Erythroblast (primary cell): ENCODE measurements at regions not wholly inside any gene's neighbourhood (a gene's known extent, or its start where the extent isn't known, plus 50 kb on each side); places are given as distances from the start of the nearest gene placed in this dataset.

Experiments used
- DNase-seq, 2 experiments: peaks; one replicate each; lab custom pipeline; 2025; lab: John Stamatoyannopoulos, UW
- GATA1 ChIP-seq: IDR thresholded peaks from 2 replicates; pipeline ENCODE4 v1.6.1; 2011; ENCODE audit warnings: low read depth, mild to moderate bottlenecking, control low read depth, low read length, moderate library complexity
- POLR2A ChIP-seq: IDR thresholded peaks from 2 replicates; pipeline ENCODE4 v1.6.1; 2011; ENCODE audit warnings: mild to moderate bottlenecking, low read length

GRCh38 chr3:124588794-124589193, 141.5 kb upstream of the UMPS start:
- TF ChIP-seq GATA1: no peak
- TF ChIP-seq POLR2A: no peak
- DNase-seq: no peak

GRCh38 chr3:124591699-124592098, 138.6 kb upstream of the UMPS start:
- DNase-seq: no peak
- TF ChIP-seq GATA1: no peak
- no peak for TF ChIP-seq POLR2A

GRCh38 chr3:124592658-124593441, 137.4 kb upstream of the UMPS start:
- DNase-seq: no peak

DNA sequence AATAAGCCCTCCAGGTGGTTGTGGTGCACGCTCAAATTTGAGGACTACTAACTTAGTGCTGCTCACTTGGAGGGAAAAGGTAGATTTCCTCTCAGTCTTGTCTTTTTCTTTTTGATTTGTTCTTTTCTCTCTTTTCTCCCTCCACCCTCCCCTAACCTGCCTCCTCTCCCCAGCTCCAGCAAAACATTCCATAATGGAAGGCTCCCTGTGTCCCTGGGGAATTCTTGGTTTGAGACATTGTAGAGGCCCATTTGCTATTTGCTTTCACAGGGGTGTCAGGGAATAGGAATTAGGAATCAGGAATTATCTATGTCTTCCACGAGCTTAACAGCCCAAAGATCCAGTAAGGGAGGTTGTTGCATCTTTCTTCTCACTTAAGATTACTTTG, 136.8 kb upstream of the UMPS start:
- no peak for DNase-seq
- TF ChIP-seq POLR2A (no peak), GATA1 (no peak)

More at GRCh38 chr3:124592658-124593441, 137.4 kb upstream of the UMPS start:
- no peak for TF ChIP-seq POLR2A
- no peak for TF ChIP-seq GATA1

GRCh38 chr3:124594581-124594980, 135.7 kb upstream of the UMPS start:
- no peak for DNase-seq
- TF ChIP-seq POLR2A (no peak), GATA1 (no peak)

- no peak for DNase-seq
Measured at GRCh38 chr3:124597273-124597672, 133.0 kb upstream of the UMPS start.

DNA sequence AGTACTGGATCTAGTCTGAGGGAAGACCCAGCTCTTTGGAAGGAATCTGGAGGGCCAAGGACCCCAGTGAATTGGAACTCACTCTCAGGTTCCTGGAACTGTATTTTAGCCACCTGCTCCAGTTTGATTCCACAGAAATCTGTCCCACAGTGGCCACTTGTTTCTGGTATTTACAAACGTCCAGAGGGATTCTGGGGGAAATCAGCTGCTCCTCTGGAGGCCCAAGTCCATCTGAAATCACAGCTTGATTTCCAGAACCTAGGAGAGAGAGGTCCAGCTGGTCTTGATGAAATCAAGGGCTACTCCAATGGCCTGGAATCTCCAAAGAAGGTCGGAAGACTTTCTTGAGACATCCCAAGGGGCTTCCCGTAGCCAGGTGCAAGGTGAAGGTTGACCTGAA, 132.3 kb upstream of the UMPS start:
- no peak for DNase-seq
- TF ChIP-seq GATA1: no peak
- TF ChIP-seq POLR2A: no peak

More at GRCh38 chr3:124597273-124597672, 133.0 kb upstream of the UMPS start:
- TF ChIP-seq GATA1 (no peak), POLR2A (no peak)

- TF ChIP-seq GATA1 (no peak), POLR2A (no peak)
- no peak for DNase-seq
Measured at GRCh38 chr3:124599147-124599765, 131.0 kb upstream of the UMPS start.

GRCh38 chr3:124599779-124600693, 130.2 kb upstream of the UMPS start:
- TF ChIP-seq GATA1: no peak
- TF ChIP-seq POLR2A: no peak
- DNase-seq: no peak

DNA sequence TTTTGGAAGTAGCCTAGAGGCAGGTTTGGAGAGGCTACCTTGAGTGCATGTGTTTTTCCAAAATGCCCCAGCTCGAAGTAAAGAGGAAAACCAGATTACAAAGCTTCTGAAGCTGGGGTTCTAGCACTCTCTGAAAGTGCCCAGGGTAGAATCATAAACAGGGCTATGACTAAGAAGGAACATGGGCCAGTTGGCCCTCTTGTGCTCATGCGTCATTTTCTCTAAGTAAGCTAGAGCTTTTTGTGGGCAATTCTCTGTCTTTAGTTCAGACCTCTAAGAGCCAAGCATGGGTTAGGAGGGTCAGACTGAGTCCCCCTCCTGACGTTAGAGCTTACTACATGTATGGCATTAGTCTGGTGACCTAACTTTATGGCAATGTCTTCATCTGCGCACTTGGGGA, 129.5 kb upstream of the UMPS start:
- no peak for TF ChIP-seq POLR2A
- no peak for TF ChIP-seq GATA1
- no peak for DNase-seq

GRCh38 chr3:124601190-124601589, 129.1 kb upstream of the UMPS start:
- no peak for DNase-seq
- TF ChIP-seq POLR2A (no peak), GATA1 (no peak)

- no peak for TF ChIP-seq POLR2A
- TF ChIP-seq GATA1: no peak
- no peak for DNase-seq
Measured at GRCh38 chr3:124602980-124603627, 127.1 kb upstream of the UMPS start.

DNA sequence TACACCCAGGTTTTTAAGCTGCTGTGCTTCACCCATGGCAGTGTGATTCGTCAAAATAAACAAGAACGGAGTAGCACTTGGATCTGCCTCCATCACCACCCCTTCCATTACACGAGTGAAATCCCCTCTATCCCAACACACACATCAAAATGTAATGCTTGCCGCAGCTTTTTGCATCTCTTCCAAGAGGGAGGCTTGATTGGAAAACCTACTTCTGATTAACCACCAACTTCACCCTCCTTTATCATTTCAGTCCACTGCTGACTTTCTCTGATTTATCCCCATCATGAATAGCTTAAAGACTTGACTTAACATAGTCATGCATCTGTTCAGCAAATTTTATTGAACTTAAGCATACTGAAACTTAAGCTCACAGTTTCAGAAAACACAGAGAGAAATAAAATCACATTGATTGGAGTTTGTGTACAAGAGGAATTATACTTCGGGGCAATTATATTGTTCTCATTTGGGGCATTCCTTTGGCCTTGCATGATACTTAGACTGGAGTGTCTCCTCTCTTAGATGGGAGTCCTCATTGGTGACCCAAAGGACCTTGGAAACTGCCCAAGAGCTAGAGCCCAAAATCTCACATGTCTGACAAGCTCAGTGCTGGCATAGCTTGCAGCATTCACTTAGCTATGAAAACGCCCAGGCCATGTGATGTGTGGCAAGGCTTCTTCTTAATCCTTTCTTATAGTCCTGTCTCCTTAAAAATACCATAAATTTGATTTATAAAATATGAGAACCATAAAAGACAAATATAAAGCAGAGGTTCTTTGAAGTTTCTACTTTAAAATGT, 124.3 kb upstream of the UMPS start:
- DNase-seq: no peak
- TF ChIP-seq POLR2A: no peak
- no peak for TF ChIP-seq GATA1

DNA sequence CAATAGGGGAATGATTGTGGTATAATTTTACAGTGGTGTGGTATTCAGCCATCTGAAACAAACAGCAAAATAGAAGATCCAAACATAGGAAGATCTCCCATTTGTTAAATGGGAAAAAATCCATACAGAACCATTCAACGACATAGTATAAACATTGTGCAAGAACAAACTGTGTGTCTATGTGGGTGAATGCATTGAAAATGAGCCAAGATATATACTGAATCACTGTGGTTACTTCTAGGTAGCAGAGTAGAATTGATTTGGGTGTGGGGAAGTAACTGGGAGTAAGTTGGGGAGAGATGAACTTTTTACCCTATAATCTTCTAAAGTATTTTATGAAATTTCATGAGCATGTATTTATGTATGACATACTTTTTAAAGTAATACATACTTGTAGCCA, 123.1 kb upstream of the UMPS start:
- TF ChIP-seq GATA1 (no peak), POLR2A (no peak)
- no peak for DNase-seq
